Activated CD8-positive, alpha-beta T cell treated with anti-CD3 and anti-CD28 coated beads, Interleukin-2, amount 10 ng/mL, durations not matched to agents 7 days and 5 days (primary cell): ENCODE measurements at regions not wholly inside any gene's neighbourhood (a gene's known extent, or its start where the extent isn't known, plus 50 kb on each side); places are given as distances from the start of the nearest gene placed in this dataset.

Experiments used
- ATAC-seq: fragments of 150-1000 bp; cut with Tn5 transposase; one replicate; pipeline ENCODE4 v1.10.0; 2021; ENCODE audit warnings: moderate library complexity
- CTCF ChIA-PET: fragments of 350-600 bp; sonication (Branson Sonifier 250); formaldehyde crosslinking; loops from one replicate; lab custom pipeline; 2021; ENCODE audit warnings: antibody characterized with exemption; lab: Charles Lee
- POLR2A ChIA-PET: fragments of 350-600 bp; sonication (Branson Sonifier 250); formaldehyde crosslinking; loops from one replicate; lab custom pipeline; 2021; ENCODE audit warnings: antibody characterized with exemption; lab: Charles Lee
- DNase-seq: peaks from one replicate; pipeline ENCODE4 v3.0.0-alpha.2; 2020
- H3K27ac Mint-ChIP-seq: one replicate; pipeline ENCODE4 v1.8.0; 2021; ENCODE audit warnings: mild to moderate bottlenecking, mixed read lengths
- H3K27me3 Mint-ChIP-seq: one replicate; pipeline ENCODE4 v1.8.0; 2021; ENCODE audit warnings: low read depth, mixed read lengths
- H3K36me3 Mint-ChIP-seq: one replicate; pipeline ENCODE4 v1.8.0; 2021; ENCODE audit warnings: low read depth, mixed read lengths
- H3K4me1 Mint-ChIP-seq: one replicate; pipeline ENCODE4 v1.8.0; 2021; ENCODE audit warnings: low read depth, mixed read lengths
- H3K4me3 Mint-ChIP-seq: one replicate; pipeline ENCODE4 v1.8.0; 2021; ENCODE audit warnings: mild to moderate bottlenecking, mixed read lengths
- H3K9me3 Mint-ChIP-seq: one replicate; pipeline ENCODE4 v1.8.0; 2022; ENCODE audit warnings: mixed read lengths; ENCODE audit not compliant: insufficient read depth

DNA sequence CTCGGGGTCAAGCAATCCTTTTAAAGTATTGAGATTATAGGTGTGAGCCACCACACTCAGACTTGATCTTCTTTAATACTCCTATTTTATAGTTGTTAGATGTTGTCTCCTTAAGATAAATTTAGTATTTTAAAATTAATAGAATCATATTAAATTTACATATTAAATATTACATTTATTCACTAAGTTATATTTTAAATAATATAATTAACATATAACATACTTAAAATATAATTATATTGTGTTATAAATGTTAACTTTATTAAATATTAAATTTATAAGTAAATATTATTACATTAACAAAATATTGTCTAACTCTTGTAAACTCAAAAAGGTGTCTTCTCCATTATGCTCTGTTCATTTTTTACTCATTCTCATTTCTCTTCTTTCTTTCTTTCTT, 675.9 kb upstream of the ADGRL4 start:
- ChIA-PET POLR2A (no interaction called here), CTCF (no interaction called here)
- DNase-seq = no peak
- Mint-ChIP-seq H3K27me3 (no peaks in the 10 kb centered on the region), H3K27ac (no peak overlapping the region), H3K4me1 (no peaks in the 10 kb centered on the region), H3K4me3 (no peak overlapping the region), H3K36me3 (no peaks in the 10 kb centered on the region), H3K9me3 (peaks cover 12% of the 10 kb centered on the region)
- ATAC-seq = no peak

DNA sequence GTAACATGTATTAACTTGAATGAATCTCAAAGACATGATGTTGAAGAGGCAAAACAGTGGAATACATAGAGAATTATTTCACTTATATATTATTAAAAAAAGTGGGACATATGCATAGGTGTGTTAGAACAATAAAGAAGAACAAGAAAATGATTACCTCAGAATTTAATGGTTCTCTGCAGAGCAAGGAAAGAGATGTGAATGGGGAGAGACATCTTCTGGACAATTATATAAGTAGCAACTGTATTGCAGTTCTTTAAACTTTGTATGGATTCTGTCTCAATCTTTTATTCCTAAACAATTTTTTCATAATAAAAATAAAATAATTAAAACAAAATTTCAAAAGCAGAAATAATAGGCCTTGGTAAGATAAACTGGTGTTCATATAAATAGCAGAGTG, 674.9 kb upstream of the ADGRL4 start:
- POLR2A ChIA-PET = no interaction called here
- peaks cover 12% of the 10 kb centered on the region for H3K9me3 Mint-ChIP-seq
- no peak overlapping the region for H3K4me3 Mint-ChIP-seq
- CTCF ChIA-PET = no interaction called here
- H3K4me1 Mint-ChIP-seq = no peaks in the 10 kb centered on the region
- H3K36me3 Mint-ChIP-seq = no peaks in the 10 kb centered on the region
- H3K27me3 Mint-ChIP-seq = no peaks in the 10 kb centered on the region
- H3K27ac Mint-ChIP-seq = no peak overlapping the region
- ATAC-seq = no peak
- no peak for DNase-seq

DNA sequence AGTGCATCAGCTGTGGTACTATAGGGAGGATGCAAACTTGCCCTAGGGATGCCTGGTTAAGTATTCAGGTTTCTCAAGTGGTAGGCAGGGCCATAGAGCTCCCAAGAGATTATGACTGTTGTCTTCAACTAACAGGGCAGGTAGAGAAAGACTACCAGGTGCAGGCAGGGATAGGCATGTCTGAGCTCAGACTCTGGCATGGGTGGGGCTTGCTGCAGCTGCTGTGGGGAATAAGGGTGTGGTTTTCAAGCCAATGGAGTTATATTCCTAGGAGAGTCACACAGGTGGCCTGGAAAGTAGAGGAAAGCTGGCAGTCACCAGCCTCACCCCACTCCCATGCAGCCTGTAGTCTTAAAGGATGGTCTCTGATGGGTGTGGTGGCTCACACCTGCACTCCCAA, 673.4 kb upstream of the ADGRL4 start:
- DNase-seq (no peak), ATAC-seq (no peak)
- Mint-ChIP-seq H3K27me3 (no peaks in the 10 kb centered on the region), H3K27ac (no peak overlapping the region), H3K9me3 (peaks cover 10% of the 10 kb centered on the region), H3K4me1 (no peaks in the 10 kb centered on the region), H3K36me3 (no peaks in the 10 kb centered on the region), H3K4me3 (no peak overlapping the region)
- POLR2A ChIA-PET = no interaction called here
- CTCF ChIA-PET = no interaction called here

DNA sequence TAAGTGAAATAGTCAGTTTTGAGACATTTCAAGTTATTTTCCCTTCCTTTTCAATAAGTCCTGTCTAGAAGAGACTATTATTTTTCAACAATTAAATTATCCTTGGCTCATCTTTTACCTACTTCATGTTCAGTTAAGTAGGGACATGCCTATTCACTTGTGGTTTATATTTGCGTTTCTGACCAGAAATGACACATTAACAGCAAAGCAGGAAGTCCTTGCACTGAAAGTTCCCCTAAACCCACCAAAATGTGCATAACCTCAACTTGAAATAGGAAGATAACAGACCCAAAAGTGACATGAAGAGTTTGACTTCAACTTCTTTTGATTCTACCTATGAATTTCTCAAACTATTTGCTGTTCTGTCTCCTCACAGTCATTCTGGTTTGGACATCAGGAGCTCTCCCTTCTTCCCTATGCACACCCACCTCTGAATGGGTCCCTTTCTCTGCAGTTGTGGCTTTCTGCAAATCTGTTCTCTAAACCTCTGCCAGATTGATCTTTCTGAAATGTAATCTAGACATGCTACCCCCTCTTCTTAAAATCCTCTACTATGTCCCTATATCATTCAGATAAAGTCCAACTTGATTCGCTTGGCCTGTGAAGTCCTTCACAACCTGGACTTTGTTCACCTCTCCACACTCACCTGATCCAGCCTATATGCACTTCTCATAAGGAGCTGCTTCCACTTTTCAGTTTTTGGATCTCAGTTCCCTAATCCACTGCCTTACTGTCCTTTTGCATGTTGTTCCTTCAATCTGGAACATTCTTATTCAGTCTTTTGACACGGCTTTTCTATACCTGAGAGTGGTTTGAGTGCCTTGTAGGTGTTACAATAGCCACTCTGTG, 661.5 kb upstream of the ADGRL4 start:
- H3K9me3 Mint-ChIP-seq = peaks cover 8% of the 10 kb centered on the region
- ATAC-seq (no peak), DNase-seq (no peak)
- H3K27ac Mint-ChIP-seq = no peak overlapping the region
- H3K4me1 Mint-ChIP-seq = no peaks in the 10 kb centered on the region
- no peaks in the 10 kb centered on the region for H3K27me3 Mint-ChIP-seq
- CTCF ChIA-PET = no interaction called here
- H3K36me3 Mint-ChIP-seq = no peaks in the 10 kb centered on the region
- no peak overlapping the region for H3K4me3 Mint-ChIP-seq
- POLR2A ChIA-PET = no interaction called here

DNA sequence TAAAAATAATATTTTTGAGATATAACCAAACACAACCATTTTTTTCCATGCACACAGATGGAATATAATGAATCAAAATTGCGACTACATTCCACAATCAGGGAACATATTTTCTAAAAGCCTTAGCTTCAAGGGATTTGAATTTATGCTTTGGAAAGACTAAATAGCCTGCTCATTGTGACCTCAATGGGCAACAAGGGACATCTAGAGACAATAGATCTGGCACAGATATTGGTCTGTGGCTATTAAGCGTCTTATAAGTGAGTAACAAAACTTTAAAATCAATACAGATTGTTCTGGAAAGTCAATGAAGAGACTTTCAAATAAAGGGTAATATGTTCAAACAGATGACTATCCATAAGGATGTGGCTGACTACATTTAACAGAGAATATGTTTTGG, 660.6 kb upstream of the ADGRL4 start:
- H3K27me3 Mint-ChIP-seq = no peaks in the 10 kb centered on the region
- H3K4me3 Mint-ChIP-seq = no peak overlapping the region
- no peak for DNase-seq
- no peak for ATAC-seq
- H3K9me3 Mint-ChIP-seq = peaks cover 8% of the 10 kb centered on the region
- no peak overlapping the region for H3K27ac Mint-ChIP-seq
- ChIA-PET CTCF (no interaction called here), POLR2A (no interaction called here)
- H3K4me1 Mint-ChIP-seq = no peaks in the 10 kb centered on the region
- H3K36me3 Mint-ChIP-seq = no peaks in the 10 kb centered on the region

DNA sequence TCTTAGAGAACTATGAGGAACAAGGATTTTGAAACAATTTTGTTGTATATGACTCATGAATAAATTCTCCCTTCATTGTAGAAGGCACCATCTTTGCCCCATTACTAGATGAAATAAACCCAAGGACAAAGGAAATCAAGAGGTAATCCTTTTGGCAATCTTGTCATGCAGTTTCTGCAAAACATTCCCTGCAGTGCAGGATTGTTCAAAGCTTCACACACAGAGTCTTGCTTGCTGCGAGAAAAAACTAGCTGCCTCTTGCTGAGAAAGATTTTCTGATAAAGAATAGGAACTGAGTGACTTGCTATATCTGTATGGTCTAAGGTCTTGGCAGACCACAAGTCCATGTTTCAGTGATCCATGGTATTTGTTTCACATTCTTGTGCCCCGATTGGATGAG, 657.4 kb upstream of the ADGRL4 start:
- Mint-ChIP-seq H3K4me3 (no peak overlapping the region), H3K4me1 (no peaks in the 10 kb centered on the region), H3K27me3 (no peaks in the 10 kb centered on the region), H3K9me3 (no peaks in the 10 kb centered on the region), H3K36me3 (no peaks in the 10 kb centered on the region), H3K27ac (no peak overlapping the region)
- DNase-seq (no peak), ATAC-seq (no peak)
- POLR2A ChIA-PET = no interaction called here
- CTCF ChIA-PET = no interaction called here

DNA sequence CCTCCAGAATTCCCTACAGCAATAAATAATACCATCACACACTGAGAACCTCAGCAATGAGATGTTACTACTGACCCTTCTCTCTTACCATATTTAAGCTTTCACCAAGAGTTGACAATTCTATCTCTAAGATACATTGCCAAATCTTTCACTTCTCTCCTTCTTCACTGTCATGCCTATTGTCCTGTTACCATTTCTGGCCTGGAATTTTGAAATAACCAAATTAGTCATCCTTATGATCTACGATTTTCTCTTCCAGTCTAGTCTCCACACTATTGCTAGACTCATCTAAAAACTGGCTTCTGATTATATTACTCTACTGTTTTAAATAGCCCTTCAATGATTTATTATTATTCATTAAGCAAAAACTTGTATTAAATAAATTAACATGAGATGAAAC, 656.1 kb upstream of the ADGRL4 start:
- DNase-seq (no peak), ATAC-seq (no peak)
- ChIA-PET CTCF (no interaction called here), POLR2A (no interaction called here)
- H3K4me3 Mint-ChIP-seq = no peak overlapping the region
- no peaks in the 10 kb centered on the region for H3K36me3 Mint-ChIP-seq
- no peaks in the 10 kb centered on the region for H3K27me3 Mint-ChIP-seq
- no peaks in the 10 kb centered on the region for H3K4me1 Mint-ChIP-seq
- H3K9me3 Mint-ChIP-seq = no peaks in the 10 kb centered on the region
- H3K27ac Mint-ChIP-seq = no peak overlapping the region

DNA sequence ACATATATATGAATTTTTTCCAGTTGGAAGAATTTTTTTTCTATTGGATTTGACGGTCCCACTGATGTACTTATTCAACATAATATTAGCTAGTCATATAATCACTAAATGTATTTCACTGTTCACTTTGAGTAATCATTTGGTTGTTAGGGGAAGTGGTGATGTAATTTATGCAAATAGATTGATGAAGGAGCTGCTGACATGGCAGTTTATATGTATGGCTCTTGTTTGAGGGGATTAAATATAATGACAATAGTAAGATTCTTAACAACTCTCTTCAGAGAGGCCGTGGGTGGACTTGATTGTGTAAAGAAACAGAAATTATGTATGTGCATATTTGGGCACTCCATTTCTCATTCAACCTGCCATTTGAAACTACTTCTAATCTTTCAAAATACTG, 653.6 kb upstream of the ADGRL4 start:
- no peak for DNase-seq
- H3K36me3 Mint-ChIP-seq = no peaks in the 10 kb centered on the region
- H3K4me1 Mint-ChIP-seq = no peaks in the 10 kb centered on the region
- no peak for ATAC-seq
- ChIA-PET POLR2A (no interaction called here), CTCF (no interaction called here)
- H3K27me3 Mint-ChIP-seq = no peaks in the 10 kb centered on the region
- no peak overlapping the region for H3K4me3 Mint-ChIP-seq
- no peak overlapping the region for H3K27ac Mint-ChIP-seq
- no peaks in the 10 kb centered on the region for H3K9me3 Mint-ChIP-seq

DNA sequence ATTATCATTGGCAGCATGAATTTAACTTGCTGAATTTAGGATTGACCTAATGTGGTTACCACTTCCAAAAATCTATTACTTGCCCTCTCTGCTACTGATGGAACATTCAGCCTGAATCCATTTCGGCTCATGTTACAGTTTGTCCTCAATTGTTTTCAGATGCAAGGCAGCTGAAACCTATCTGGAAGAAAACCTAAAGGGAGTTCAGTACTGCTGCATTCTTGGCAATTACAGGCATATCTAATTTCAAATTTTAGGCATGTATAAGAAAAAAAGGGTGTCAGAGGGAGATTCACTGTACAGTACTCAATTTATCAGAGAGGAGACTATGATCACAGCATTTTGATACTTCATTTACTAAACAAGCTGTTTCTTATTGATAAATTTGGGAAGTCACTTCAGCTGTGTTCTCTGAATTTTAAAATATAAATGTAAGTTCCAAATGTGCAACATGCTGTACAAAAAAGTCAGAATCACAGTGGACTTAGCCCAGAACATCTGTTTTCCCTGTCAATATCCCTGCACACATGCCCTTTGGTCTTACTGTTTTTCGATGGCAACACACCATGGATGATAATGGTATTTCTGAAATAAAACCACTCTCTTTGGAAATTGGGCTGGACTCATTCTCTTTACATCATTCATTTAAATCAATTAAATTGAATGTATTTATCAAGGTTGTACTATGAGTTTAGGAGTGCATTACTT, 651.6 kb upstream of the ADGRL4 start:
- POLR2A ChIA-PET = no interaction called here
- CTCF ChIA-PET = no interaction called here
- H3K9me3 Mint-ChIP-seq = no peaks in the 10 kb centered on the region
- H3K4me1 Mint-ChIP-seq = no peaks in the 10 kb centered on the region
- H3K27me3 Mint-ChIP-seq = no peaks in the 10 kb centered on the region
- H3K4me3 Mint-ChIP-seq = no peak overlapping the region
- H3K27ac Mint-ChIP-seq = no peak overlapping the region
- no peaks in the 10 kb centered on the region for H3K36me3 Mint-ChIP-seq
- no peak for ATAC-seq
- DNase-seq = no peak

DNA sequence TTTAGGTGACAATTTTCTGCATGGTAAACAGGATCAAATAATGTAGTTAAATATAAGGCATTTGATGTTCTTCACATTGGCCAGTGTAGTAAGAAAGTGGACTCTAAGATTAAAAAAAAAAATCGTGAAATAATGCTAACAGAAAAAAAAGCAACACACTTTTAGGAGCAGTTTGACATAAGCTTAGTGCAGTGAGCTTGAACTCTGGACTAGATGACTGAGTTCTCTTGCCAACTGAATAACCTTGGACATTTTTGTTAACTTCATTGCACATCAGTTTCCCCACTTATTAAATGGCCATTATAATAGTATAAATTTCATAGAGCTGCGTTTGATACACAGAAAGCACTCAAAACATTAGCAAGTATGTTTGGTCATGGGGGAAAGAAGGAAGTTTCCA, 649.3 kb upstream of the ADGRL4 start:
- Mint-ChIP-seq H3K36me3 (no peaks in the 10 kb centered on the region), H3K27me3 (no peaks in the 10 kb centered on the region), H3K27ac (no peak overlapping the region), H3K4me1 (no peaks in the 10 kb centered on the region), H3K9me3 (no peaks in the 10 kb centered on the region), H3K4me3 (no peak overlapping the region)
- ATAC-seq (no peak), DNase-seq (no peak)
- ChIA-PET CTCF (no interaction called here), POLR2A (no interaction called here)

DNA sequence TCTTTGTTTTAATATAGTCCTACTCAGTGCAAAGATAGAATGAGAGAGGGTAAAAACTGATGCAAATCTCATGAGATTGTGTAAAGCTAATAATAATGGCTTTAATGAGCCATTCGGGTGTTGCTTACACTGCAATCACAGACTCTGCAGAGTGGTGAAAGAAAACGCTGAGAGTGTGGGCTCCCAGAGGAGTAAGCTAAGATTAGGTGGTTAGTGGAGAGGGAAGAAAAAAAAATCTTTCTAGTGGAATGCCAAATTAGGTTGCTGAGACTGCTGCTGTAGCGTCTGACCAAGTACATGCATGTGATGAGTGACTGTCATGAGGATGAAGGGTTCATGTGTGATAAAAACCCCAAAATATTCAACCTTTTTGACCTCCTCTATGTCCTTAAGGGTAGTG, 645.9 kb upstream of the ADGRL4 start:
- no peaks in the 10 kb centered on the region for H3K4me1 Mint-ChIP-seq
- CTCF ChIA-PET = no interaction called here
- H3K36me3 Mint-ChIP-seq = no peaks in the 10 kb centered on the region
- no peak for DNase-seq
- no peaks in the 10 kb centered on the region for H3K27me3 Mint-ChIP-seq
- no peak overlapping the region for H3K27ac Mint-ChIP-seq
- ATAC-seq = no peak
- H3K4me3 Mint-ChIP-seq = no peak overlapping the region
- POLR2A ChIA-PET = no interaction called here
- peaks cover 5% of the 10 kb centered on the region for H3K9me3 Mint-ChIP-seq

DNA sequence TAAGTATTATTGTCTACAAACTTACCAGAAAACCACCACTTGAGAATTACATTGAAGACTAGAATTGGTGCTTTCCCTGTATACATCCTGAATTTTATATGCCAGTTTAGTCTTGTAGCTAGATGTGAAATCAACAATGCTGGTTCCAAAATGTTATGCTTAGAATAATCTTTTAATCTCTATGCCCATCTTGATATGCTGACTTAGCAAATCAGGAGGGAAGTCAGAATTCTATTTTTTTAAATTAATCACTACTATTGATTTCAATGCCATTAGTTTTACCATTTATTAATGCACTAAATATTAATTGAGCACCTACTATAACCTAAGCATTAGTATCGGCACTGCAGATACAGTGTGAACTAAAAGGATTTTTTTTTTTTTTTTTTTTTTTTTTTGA, 641.6 kb upstream of the ADGRL4 start:
- CTCF ChIA-PET = no interaction called here
- H3K9me3 Mint-ChIP-seq = peaks cover 20% of the 10 kb centered on the region
- no peaks in the 10 kb centered on the region for H3K36me3 Mint-ChIP-seq
- no peaks in the 10 kb centered on the region for H3K4me1 Mint-ChIP-seq
- POLR2A ChIA-PET = no interaction called here
- ATAC-seq = no peak
- no peaks in the 10 kb centered on the region for H3K27me3 Mint-ChIP-seq
- no peak overlapping the region for H3K27ac Mint-ChIP-seq
- DNase-seq = no peak
- no peak overlapping the region for H3K4me3 Mint-ChIP-seq
